Thyroid gland (tissue), 4 donors: ENCODE measurements at regions not wholly inside any gene's neighbourhood (a gene's known extent, or its start where the extent isn't known, plus 50 kb on each side); places are given as distances from the start of the nearest gene placed in this dataset.

Experiments
- CTCF ChIP-seq, 6 experiments: fragments of 200-600 bp in 3 of 6; fragments of 450-650 bp in 3 of 6; sonication (generic) in 3 of 6; IDR thresholded peaks; one replicate each; pipeline ENCODE4 v1.5.1; 2016 to 2019; ENCODE audit warnings: antibody characterized with exemption in 6 of 6, mild to moderate bottlenecking in 2 of 6, inconsistent platforms in 1 of 6, moderate library complexity in 1 of 6
- POLR2A ChIP-seq, 2 donors: fragments of 450-650 bp; IDR thresholded peaks; one replicate each; pipeline ENCODE4 v1.6.1; 2017; ENCODE audit warnings: antibody characterized with exemption in 2 of 2, mild to moderate bottlenecking in 2 of 2, moderate library complexity in 1 of 2

- TF ChIP-seq CTCF (IDR thresholded peaks at IDR 0.05) (no peak), POLR2A (IDR thresholded peaks at IDR 0.05) (no peak)
Observed at GRCh38 chr6:85163156-85164080, 286.5 kb upstream of the NT5E start.
